Parathyroid adenoma (tissue), 2 donors: ENCODE measurements at regions not wholly inside any gene's neighbourhood (a gene's known extent, or its start where the extent isn't known, plus 50 kb on each side); places are given as distances from the start of the nearest gene placed in this dataset.

Experiments used
- H2AFZ ChIP-seq: fragments of 300-600 bp; sonication (generic); one replicate; pipeline ENCODE4 v1.7.0; 2017; ENCODE audit warnings: antibody characterized with exemption, mild to moderate bottlenecking
- H3K27ac ChIP-seq: fragments of 300-600 bp; sonication (generic); one replicate; pipeline ENCODE4 v1.7.0; 2017
- H3K27me3 ChIP-seq: fragments of 300-600 bp; sonication (generic); one replicate; pipeline ENCODE4 v1.7.0; 2017; ENCODE audit warnings: low read length; ENCODE audit not compliant: control insufficient read depth, insufficient read depth
- H3K36me3 ChIP-seq: fragments of 300-600 bp; sonication (generic); one replicate; pipeline ENCODE4 v1.7.0; 2017; ENCODE audit warnings: low read length; ENCODE audit not compliant: control insufficient read depth, insufficient read depth
- H3K4me1 ChIP-seq: fragments of 300-600 bp; sonication (generic); one replicate; pipeline ENCODE4 v1.7.0; 2017; ENCODE audit warnings: control low read depth
- H3K4me2 ChIP-seq: fragments of 300-600 bp; sonication (generic); one replicate; pipeline ENCODE4 v1.7.0; 2017; ENCODE audit warnings: low read length
- H3K4me3 ChIP-seq: fragments of 300-600 bp; sonication (generic); one replicate; pipeline ENCODE4 v1.7.0; 2017; ENCODE audit warnings: low read depth, low read length
- H3K79me2 ChIP-seq: fragments of 300-600 bp; sonication (generic); one replicate; pipeline ENCODE4 v1.7.0; 2017; ENCODE audit warnings: control low read depth
- H3K9ac ChIP-seq: fragments of 300-600 bp; sonication (generic); one replicate; pipeline ENCODE4 v1.7.0; 2017; ENCODE audit warnings: mild to moderate bottlenecking
- H3K9me3 ChIP-seq: fragments of 300-600 bp; sonication (generic); one replicate; pipeline ENCODE4 v1.7.0; 2017; ENCODE audit warnings: low read length; ENCODE audit not compliant: control insufficient read depth
- TF ChIP-seq, protein P1 (sequence below): fragments of 300-600 bp; sonication (generic); IDR thresholded peaks from one replicate; pipeline ENCODE4 v1.7.0; 2017; ENCODE audit warnings: antibody characterized with exemption, mild to moderate bottlenecking
- donor health status: primary hyperparathyroidism.

DNA sequence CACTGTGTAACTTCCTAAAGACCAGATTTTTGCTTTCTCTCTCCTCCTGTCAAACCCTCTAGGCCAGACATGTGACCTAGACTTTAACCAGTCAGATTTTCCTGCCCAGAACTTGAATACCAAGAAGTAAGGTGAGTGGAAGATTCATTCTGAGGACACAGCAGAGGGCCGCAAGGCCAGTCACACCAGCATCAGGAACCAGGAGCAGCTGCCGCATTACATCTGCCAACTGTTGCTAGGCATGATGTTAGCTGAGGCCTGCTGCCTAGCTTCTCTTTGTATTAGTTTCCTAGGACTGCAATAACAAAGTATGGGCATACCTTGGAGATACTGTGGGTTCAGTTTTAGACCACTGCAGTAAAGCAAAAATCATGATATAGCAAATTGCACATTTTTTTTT, 101.9 kb upstream of the BMP4 start:
- no peaks in the 10 kb centered on the region for H3K27me3 ChIP-seq
- no peaks in the 10 kb centered on the region for H3K4me1 ChIP-seq
- H3K9me3 ChIP-seq = no peaks in the 10 kb centered on the region
- TF ChIP-seq, protein P1, sequence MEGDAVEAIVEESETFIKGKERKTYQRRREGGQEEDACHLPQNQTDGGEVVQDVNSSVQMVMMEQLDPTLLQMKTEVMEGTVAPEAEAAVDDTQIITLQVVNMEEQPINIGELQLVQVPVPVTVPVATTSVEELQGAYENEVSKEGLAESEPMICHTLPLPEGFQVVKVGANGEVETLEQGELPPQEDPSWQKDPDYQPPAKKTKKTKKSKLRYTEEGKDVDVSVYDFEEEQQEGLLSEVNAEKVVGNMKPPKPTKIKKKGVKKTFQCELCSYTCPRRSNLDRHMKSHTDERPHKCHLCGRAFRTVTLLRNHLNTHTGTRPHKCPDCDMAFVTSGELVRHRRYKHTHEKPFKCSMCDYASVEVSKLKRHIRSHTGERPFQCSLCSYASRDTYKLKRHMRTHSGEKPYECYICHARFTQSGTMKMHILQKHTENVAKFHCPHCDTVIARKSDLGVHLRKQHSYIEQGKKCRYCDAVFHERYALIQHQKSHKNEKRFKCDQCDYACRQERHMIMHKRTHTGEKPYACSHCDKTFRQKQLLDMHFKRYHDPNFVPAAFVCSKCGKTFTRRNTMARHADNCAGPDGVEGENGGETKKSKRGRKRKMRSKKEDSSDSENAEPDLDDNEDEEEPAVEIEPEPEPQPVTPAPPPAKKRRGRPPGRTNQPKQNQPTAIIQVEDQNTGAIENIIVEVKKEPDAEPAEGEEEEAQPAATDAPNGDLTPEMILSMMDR = no peak
- no peak overlapping the region for H2AFZ ChIP-seq
- no peak overlapping the region for H3K27ac ChIP-seq
- H3K4me3 ChIP-seq = no peak overlapping the region
- no peak overlapping the region for H3K9ac ChIP-seq
- H3K4me2 ChIP-seq = no peak overlapping the region
- no peaks in the 10 kb centered on the region for H3K79me2 ChIP-seq
- H3K36me3 ChIP-seq = no peaks in the 10 kb centered on the region

DNA sequence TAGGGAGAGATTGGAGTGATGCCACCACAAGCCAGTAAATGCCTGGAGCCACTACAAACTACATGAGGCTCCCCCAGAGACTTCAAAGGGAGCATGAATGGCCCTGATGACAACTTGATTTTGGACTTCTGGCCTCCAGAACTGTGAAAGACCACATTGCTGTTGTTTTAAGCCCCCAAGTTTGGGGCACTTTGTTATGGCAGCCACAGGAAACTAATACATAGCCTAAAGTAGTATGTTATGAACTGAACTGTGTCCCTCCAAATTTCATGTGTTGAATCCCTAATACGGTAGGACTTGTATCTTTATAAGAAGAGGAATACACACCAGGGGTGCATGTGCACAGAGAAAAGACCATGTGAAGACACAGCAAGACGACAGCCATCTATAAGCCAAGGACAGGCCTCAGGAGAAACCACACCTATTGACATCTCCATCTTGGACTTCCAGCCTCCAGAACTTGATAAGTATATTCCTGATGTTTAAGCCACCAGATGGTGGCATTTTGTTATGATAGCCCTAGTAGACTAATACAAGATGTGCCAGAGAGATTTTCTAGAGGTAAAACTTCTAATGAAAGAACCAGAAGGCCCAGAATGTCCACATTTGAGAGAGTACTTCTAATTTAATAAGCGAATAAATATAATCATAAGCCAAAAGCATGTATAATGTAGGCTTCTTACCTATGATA, 127.1 kb upstream of the BMP4 start:
- H3K4me3 ChIP-seq = no peak overlapping the region
- no peaks in the 10 kb centered on the region for H3K9me3 ChIP-seq
- TF ChIP-seq, protein P1 = no peak
- H3K36me3 ChIP-seq = no peaks in the 10 kb centered on the region
- no peaks in the 10 kb centered on the region for H3K4me1 ChIP-seq
- no peak overlapping the region for H3K4me2 ChIP-seq
- H3K9ac ChIP-seq = no peak overlapping the region
- H3K27ac ChIP-seq = no peak overlapping the region
- H3K27me3 ChIP-seq = no peaks in the 10 kb centered on the region
- H2AFZ ChIP-seq = no peak overlapping the region
- H3K79me2 ChIP-seq = no peaks in the 10 kb centered on the region

DNA sequence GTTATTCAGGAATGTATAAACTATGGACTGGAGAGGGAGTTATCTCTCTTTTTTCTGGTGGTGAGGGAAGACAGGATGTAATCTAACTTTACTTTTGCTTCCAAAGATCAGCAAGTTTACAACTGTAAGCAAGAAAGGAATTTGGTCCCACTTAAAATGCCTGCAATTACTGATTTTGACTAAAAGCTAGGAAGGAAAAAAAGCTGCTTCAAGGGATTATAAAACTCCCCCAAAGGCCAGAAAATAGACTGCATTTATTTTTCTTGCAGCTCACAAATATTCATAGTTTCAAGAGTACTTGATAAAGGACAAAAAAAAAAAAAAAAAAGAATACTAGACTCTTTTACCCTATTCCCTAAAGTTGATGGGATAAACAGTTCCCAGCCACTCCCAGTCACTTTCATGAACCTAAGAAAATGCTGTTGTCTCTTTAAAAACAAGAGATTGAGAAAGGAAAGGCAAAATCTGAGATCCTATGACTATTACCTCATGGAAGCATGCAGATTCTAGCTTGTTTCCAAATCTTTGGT, 128.7 kb upstream of the BMP4 start:
- Histone ChIP-seq H3K79me2 (no peaks in the 10 kb centered on the region), H3K9me3 (no peaks in the 10 kb centered on the region), H3K4me2 (no peak overlapping the region), H3K27ac (no peak overlapping the region), H3K9ac (no peak overlapping the region), H3K36me3 (no peaks in the 10 kb centered on the region), H3K27me3 (no peaks in the 10 kb centered on the region), H3K4me3 (no peak overlapping the region), H3K4me1 (no peaks in the 10 kb centered on the region), H2AFZ (no peak overlapping the region)
- TF ChIP-seq, protein P1 = no peak

DNA sequence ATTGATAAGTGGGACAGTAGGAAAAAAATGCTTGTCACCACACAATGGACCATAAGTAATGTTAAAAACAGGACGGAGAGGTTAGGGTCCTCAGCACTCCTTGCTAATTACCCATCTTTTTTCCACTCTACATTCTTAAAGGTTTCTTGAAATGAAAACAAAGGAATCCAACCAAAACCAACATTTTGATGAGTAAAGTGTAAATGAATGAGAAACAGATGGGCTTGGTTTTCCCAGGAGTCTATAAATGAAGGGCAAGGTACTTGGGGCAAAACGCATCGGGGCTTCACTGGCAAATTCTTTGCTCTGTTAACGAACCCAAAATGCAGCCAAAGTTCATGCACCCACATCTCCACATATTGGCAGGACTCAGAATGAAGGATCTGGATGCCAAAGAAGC, 129.2 kb upstream of the BMP4 start:
- no peak overlapping the region for H3K27ac ChIP-seq
- no peak overlapping the region for H3K4me3 ChIP-seq
- H2AFZ ChIP-seq = no peak overlapping the region
- no peak overlapping the region for H3K9ac ChIP-seq
- no peak overlapping the region for H3K4me2 ChIP-seq
- no peaks in the 10 kb centered on the region for H3K4me1 ChIP-seq
- H3K9me3 ChIP-seq = no peaks in the 10 kb centered on the region
- H3K79me2 ChIP-seq = no peaks in the 10 kb centered on the region
- no peaks in the 10 kb centered on the region for H3K27me3 ChIP-seq
- TF ChIP-seq, protein P1 = no peak
- H3K36me3 ChIP-seq = no peaks in the 10 kb centered on the region

DNA sequence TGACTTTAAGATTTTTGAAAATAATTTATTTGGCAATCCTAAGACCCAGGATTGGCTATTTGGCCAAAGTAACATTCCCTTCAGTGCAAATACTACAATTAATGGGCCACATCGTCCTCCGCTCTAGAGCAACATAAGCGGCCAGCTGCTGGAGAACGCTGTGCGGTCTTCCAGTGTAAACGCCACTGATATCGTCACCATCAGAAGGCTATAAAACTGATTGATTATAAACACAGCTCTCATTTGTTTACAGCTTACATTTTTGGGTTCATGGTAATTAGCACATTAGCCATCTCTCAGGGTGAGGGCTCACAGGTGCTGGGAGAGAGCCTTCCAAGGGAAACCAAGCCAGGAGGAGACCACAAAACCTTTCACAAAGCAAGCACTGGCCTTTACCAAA, 130.1 kb upstream of the BMP4 start:
- no peak overlapping the region for H3K4me2 ChIP-seq
- TF ChIP-seq, protein P1 = no peak
- H3K36me3 ChIP-seq = no peaks in the 10 kb centered on the region
- H2AFZ ChIP-seq = no peak overlapping the region
- H3K9me3 ChIP-seq = no peaks in the 10 kb centered on the region
- H3K4me3 ChIP-seq = no peak overlapping the region
- H3K27ac ChIP-seq = no peak overlapping the region
- no peaks in the 10 kb centered on the region for H3K4me1 ChIP-seq
- H3K9ac ChIP-seq = no peak overlapping the region
- H3K79me2 ChIP-seq = no peaks in the 10 kb centered on the region
- H3K27me3 ChIP-seq = no peaks in the 10 kb centered on the region
